OCI-LY7 (cell line): ENCODE measurements at regions not wholly inside any gene's neighbourhood (a gene's known extent, or its start where the extent isn't known, plus 50 kb on each side); places are given as distances from the start of the nearest gene placed in this dataset.

Experiments
- EZH2phosphoT487 ChIP-seq: fragments of 200-600 bp; sonication (generic); IDR thresholded peaks from 2 replicates; pipeline ENCODE4 v1.6.1; 2018; ENCODE audit warnings: low read depth, borderline replicate concordance, mild to moderate bottlenecking, mixed run types, antibody characterized with exemption, low read length, moderate library complexity, mixed read lengths
- TF ChIP-seq, protein P1 (sequence below): fragments of 200-600 bp; sonication (generic); conservative IDR thresholded peaks from 2 replicates; pipeline ENCODE4 v1.5.1; 2014; ENCODE audit warnings: mild to moderate bottlenecking, antibody characterized with exemption, low read length, moderate library complexity, mixed read lengths

DNA sequence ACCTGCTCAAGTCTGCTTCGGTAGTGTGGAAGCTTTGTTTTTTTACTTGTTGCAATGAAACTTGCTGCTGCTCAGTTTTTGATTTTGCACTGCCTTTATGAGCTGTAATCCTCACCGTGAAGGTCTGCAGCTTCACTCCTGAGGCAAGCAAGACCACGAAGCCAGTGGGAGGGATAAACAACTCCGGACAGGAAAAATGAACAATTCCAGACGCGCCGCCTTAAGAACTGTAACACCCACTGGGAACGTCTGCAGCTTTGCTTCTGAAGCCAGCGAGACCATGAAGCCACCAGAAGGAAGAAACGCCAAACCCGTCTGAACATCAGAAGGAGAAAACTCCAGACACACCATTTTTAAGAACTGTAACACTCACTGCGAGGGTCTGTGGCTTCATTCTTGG, 245.7 kb upstream of the REG3G start:
- TF ChIP-seq, protein P1, sequence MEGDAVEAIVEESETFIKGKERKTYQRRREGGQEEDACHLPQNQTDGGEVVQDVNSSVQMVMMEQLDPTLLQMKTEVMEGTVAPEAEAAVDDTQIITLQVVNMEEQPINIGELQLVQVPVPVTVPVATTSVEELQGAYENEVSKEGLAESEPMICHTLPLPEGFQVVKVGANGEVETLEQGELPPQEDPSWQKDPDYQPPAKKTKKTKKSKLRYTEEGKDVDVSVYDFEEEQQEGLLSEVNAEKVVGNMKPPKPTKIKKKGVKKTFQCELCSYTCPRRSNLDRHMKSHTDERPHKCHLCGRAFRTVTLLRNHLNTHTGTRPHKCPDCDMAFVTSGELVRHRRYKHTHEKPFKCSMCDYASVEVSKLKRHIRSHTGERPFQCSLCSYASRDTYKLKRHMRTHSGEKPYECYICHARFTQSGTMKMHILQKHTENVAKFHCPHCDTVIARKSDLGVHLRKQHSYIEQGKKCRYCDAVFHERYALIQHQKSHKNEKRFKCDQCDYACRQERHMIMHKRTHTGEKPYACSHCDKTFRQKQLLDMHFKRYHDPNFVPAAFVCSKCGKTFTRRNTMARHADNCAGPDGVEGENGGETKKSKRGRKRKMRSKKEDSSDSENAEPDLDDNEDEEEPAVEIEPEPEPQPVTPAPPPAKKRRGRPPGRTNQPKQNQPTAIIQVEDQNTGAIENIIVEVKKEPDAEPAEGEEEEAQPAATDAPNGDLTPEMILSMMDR = no peak
- no peak for TF ChIP-seq EZH2phosphoT487
